SU-DHL-6 (cell line): ENCODE measurements at regions not wholly inside any gene's neighbourhood (a gene's known extent, or its start where the extent isn't known, plus 50 kb on each side); places are given as distances from the start of the nearest gene placed in this dataset.

Source experiments
- EZH2phosphoT487 ChIP-seq: fragments of 200-600 bp; sonication (generic), shearing (Covaris generic); conservative IDR thresholded peaks from 2 replicates; pipeline ENCODE4 v1.6.1; 2018; ENCODE audit warnings: mild to moderate bottlenecking, antibody characterized with exemption, low read length, moderate library complexity, mixed read lengths
- TF ChIP-seq, protein P1 (sequence below): fragments of 200-600 bp; sonication (generic); IDR thresholded peaks from one replicate; pipeline ENCODE4 v1.5.1; 2017; ENCODE audit warnings: antibody characterized with exemption, mild to moderate bottlenecking, low read length, moderate library complexity; ENCODE audit not compliant: insufficient read depth, poor library complexity, severe bottlenecking

DNA sequence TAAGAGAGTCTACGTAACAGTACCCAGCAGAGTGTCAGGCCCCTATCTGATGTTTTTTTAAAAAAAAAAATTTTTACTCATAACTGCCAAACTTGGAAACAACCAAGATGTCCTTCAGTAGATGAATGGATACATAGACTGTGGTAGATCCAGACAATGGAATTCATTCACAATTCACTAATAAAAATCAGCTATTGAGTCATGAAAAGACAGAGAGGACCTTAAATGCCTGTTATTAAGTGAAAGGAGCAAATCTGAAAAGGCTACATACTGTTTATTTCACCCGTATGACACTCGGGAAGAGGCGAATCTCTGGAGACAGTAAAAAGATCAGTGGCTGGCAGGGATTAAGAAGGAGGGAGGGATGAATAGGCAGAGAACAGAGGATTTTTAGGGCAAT, 541.4 kb upstream of the TENM4 start:
- TF ChIP-seq, protein P1, sequence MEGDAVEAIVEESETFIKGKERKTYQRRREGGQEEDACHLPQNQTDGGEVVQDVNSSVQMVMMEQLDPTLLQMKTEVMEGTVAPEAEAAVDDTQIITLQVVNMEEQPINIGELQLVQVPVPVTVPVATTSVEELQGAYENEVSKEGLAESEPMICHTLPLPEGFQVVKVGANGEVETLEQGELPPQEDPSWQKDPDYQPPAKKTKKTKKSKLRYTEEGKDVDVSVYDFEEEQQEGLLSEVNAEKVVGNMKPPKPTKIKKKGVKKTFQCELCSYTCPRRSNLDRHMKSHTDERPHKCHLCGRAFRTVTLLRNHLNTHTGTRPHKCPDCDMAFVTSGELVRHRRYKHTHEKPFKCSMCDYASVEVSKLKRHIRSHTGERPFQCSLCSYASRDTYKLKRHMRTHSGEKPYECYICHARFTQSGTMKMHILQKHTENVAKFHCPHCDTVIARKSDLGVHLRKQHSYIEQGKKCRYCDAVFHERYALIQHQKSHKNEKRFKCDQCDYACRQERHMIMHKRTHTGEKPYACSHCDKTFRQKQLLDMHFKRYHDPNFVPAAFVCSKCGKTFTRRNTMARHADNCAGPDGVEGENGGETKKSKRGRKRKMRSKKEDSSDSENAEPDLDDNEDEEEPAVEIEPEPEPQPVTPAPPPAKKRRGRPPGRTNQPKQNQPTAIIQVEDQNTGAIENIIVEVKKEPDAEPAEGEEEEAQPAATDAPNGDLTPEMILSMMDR, result no peak
- no peak for TF ChIP-seq EZH2phosphoT487
